ENCODE measurements at regions not wholly inside any gene's neighbourhood (a gene's known extent, or its start where the extent isn't known, plus 50 kb on each side); places are given as distances from the start of the nearest gene placed in this dataset.

DNA sequence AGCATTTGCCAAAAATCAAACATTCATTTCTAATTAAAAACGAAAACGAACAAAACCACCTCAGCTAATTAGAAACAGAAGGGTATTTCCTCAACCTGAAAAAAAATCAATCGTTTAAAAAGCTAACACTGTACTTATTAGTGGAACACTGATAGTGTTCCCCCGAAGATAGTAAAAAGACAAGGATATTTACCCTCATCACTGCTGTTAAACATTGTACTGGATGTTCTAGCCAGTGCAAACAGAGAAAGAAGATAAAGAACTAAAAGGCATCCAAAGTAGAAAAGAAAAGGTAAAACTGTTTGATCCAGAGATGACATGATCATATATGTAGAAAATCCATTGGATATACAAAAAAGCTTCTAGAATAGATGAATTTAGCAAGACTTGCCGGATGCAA is 508.3 kb downstream of the DMRTA1 start:
- TF ChIP-seq, protein P1, sequence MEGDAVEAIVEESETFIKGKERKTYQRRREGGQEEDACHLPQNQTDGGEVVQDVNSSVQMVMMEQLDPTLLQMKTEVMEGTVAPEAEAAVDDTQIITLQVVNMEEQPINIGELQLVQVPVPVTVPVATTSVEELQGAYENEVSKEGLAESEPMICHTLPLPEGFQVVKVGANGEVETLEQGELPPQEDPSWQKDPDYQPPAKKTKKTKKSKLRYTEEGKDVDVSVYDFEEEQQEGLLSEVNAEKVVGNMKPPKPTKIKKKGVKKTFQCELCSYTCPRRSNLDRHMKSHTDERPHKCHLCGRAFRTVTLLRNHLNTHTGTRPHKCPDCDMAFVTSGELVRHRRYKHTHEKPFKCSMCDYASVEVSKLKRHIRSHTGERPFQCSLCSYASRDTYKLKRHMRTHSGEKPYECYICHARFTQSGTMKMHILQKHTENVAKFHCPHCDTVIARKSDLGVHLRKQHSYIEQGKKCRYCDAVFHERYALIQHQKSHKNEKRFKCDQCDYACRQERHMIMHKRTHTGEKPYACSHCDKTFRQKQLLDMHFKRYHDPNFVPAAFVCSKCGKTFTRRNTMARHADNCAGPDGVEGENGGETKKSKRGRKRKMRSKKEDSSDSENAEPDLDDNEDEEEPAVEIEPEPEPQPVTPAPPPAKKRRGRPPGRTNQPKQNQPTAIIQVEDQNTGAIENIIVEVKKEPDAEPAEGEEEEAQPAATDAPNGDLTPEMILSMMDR (IDR thresholded peaks at IDR 0.05): no peak
- no peak for TF ChIP-seq POLR2A (IDR thresholded peaks at IDR 0.05)
- peak; percentile 66 for TF ChIP-seq POLR2AphosphoS5 (IDR thresholded peaks at IDR 0.05)

All from prostate gland (tissue), 2 donors.